ENCODE measurements at regions not wholly inside any gene's neighbourhood (a gene's known extent, or its start where the extent isn't known, plus 50 kb on each side); places are given as distances from the start of the nearest gene placed in this dataset.

DNA sequence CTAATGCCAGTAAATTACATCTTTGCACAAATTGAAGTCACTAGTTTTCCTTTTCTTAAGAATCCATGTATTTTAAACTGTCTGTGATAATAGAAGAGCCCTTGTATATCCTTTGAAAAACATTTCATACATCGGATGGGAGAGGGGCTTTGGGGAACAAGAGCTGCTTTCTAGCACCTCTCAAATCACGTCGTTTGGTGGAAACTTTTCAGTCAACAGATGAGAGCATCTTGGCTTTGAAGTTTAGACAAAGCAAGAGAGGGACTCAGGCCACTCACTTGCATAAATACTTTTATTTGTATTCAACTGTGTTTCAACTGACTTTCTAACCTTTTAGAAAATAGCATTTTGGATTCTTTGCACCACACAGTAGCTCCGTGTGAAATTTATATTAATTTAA is 502.3 kb upstream of the IMPG1 start:
- Histone ChIP-seq H3K36me3 (ENCODE audit: control insufficient read depth in 4 of 4, insufficient read depth in 3 of 4, low read depth in 1 of 4, low read length in 3 of 4) (no peaks in the 10 kb centered on the region), H3K4me3 (ENCODE audit: low read depth in 1 of 3, low read length in 3 of 3) (no peak overlapping the region), H3K4me1 (ENCODE audit: control insufficient read depth in 4 of 4, insufficient read depth in 4 of 4, low read length in 3 of 4) (no peaks in the 10 kb centered on the region), H3K27me3 (ENCODE audit: control insufficient read depth in 4 of 4, insufficient read depth in 4 of 4, low read length in 3 of 4) (no peaks in the 10 kb centered on the region), H3K27ac (ENCODE audit: low read depth in 1 of 2, low read length in 2 of 2) (no peak overlapping the region), H3K9me3 (ENCODE audit: control insufficient read depth in 4 of 4, low read length in 3 of 4) (no peaks in the 10 kb centered on the region), H3K9ac (ENCODE audit: low read depth in 1 of 2, low read length in 2 of 2) (no peak overlapping the region)
- 23% methylated on average over 4 of the region's 4 CpGs for WGBS
- TF ChIP-seq HNF4A (conservative IDR thresholded peaks at IDR 0.05), result no peak
- TF ChIP-seq JUND (IDR thresholded peaks at IDR 0.05), result no peak
- TF ChIP-seq RXRA (IDR thresholded peaks at IDR 0.05), result no peak
- TF ChIP-seq REST (IDR thresholded peaks at IDR 0.05), result no peak
- no peak for TF ChIP-seq FOXA1 (IDR thresholded peaks at IDR 0.05)
- TF ChIP-seq FOXA2 (IDR thresholded peaks at IDR 0.05), result no peak
- TF ChIP-seq YY1 (IDR thresholded peaks at IDR 0.05), result no peak
- TF ChIP-seq, protein P1, sequence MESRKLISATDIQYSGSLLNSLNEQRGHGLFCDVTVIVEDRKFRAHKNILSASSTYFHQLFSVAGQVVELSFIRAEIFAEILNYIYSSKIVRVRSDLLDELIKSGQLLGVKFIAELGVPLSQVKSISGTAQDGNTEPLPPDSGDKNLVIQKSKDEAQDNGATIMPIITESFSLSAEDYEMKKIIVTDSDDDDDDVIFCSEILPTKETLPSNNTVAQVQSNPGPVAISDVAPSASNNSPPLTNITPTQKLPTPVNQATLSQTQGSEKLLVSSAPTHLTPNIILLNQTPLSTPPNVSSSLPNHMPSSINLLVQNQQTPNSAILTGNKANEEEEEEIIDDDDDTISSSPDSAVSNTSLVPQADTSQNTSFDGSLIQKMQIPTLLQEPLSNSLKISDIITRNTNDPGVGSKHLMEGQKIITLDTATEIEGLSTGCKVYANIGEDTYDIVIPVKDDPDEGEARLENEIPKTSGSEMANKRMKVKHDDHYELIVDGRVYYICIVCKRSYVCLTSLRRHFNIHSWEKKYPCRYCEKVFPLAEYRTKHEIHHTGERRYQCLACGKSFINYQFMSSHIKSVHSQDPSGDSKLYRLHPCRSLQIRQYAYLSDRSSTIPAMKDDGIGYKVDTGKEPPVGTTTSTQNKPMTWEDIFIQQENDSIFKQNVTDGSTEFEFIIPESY (IDR thresholded peaks at IDR 0.05), result no peak
- TF ChIP-seq, protein P2, sequence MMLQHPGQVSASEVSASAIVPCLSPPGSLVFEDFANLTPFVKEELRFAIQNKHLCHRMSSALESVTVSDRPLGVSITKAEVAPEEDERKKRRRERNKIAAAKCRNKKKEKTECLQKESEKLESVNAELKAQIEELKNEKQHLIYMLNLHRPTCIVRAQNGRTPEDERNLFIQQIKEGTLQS (IDR thresholded peaks at IDR 0.05), result no peak
- no peak for TF ChIP-seq HNF4G (IDR thresholded peaks at IDR 0.05)
- TF ChIP-seq, protein P3, sequence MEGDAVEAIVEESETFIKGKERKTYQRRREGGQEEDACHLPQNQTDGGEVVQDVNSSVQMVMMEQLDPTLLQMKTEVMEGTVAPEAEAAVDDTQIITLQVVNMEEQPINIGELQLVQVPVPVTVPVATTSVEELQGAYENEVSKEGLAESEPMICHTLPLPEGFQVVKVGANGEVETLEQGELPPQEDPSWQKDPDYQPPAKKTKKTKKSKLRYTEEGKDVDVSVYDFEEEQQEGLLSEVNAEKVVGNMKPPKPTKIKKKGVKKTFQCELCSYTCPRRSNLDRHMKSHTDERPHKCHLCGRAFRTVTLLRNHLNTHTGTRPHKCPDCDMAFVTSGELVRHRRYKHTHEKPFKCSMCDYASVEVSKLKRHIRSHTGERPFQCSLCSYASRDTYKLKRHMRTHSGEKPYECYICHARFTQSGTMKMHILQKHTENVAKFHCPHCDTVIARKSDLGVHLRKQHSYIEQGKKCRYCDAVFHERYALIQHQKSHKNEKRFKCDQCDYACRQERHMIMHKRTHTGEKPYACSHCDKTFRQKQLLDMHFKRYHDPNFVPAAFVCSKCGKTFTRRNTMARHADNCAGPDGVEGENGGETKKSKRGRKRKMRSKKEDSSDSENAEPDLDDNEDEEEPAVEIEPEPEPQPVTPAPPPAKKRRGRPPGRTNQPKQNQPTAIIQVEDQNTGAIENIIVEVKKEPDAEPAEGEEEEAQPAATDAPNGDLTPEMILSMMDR (IDR thresholded peaks at IDR 0.05; ENCODE audit: low read depth, low read length, missing input control), result no peak
- no peak for TF ChIP-seq EGR1 (IDR thresholded peaks at IDR 0.05; ENCODE audit: low read depth in 2 of 2)
- TF ChIP-seq, protein P4, sequence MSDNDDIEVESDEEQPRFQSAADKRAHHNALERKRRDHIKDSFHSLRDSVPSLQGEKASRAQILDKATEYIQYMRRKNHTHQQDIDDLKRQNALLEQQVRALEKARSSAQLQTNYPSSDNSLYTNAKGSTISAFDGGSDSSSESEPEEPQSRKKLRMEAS (IDR thresholded peaks at IDR 0.05), result no peak
- TF ChIP-seq RAD21 (IDR thresholded peaks at IDR 0.05), result no peak
- no peak for TF ChIP-seq GABPA (IDR thresholded peaks at IDR 0.05 in 1 of 2, conservative IDR thresholded peaks at IDR 0.05 in 1 of 2)
- TF ChIP-seq TAF1 (conservative IDR thresholded peaks at IDR 0.05), result no peak
- TF ChIP-seq SP1 (IDR thresholded peaks at IDR 0.05), result no peak
- no peak for TF ChIP-seq NR2F2 (IDR thresholded peaks at IDR 0.05)
- no peak for DNase-seq (ENCODE audit: low spot score)

Measured in liver (tissue), 8 donors.